ENCODE measurements at regions not wholly inside any gene's neighbourhood (a gene's known extent, or its start where the extent isn't known, plus 50 kb on each side); places are given as distances from the start of the nearest gene placed in this dataset.

DNA sequence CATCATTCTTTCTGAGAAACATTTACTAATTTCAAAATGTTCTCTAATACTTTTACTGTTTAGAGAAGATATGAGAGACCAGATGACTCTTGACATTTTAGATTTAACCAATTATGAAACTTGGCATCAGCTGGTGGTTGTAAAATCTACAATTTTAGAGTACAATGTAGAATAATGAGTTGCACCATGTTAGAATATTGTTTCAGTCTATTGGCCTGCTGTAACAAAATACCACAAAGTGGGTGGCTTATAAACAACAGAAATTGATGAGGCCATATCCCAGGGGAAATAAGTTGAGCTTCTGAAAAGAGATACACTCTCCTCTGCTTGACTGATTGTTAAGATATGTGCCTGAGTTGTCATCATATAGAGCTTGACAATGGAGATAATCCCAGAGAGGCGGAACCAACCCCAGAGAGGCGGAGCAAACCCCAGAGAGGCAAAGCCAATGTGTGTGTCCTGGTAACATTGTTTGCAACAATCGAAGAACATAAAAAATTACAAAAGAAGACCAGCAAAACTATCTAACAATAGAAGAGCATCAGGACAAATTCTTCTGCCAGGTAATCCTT is 373.0 kb upstream of the SLITRK1 start:
- DNase-seq: no peak

- no peak for DNase-seq
These were observed 367.2 kb upstream of the SLITRK1 start for GRCh38 chr13:84249463-84249862.

DNA sequence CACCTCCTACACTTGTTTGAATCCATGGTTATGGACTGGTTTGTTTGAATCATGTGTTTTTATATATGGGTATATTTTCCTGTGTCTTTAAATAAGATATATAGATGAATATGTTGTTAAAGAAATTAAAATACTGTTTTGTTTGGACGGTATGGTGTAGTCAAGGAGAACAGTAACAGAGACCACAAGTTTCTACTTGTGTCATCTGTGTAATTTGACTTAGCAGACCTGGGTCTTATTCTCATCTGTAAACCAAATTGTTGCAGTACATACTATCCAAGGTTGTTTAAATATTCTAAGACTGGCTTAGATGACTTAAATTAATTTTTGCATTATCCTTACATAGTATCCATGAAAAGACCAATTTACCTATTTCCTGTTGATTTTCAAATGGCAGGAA is 361.1 kb upstream of the SLITRK1 start:
- DNase-seq: no peak

- no peak for DNase-seq
These were observed 356.8 kb upstream of the SLITRK1 start for GRCh38 chr13:84239032-84239431.

DNA sequence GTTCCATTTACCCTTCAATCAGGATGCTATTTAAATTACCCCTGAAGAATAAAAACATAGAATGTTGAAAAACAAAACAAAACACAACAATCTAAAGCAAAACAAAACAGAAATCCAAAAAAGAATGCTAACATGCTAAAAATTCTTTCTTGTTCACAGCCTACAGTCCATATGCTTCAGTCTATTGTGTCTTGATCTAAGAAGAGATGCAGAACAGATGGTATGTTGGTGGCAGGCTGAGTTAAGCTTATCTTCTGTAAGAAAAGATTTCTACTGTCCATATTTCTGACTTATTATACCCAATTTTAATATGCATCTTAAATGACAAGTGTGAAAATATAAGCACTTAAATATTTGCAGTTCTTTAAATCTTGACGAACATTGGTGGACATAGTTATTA is 356.1 kb upstream of the SLITRK1 start:
- no peak for DNase-seq

DNA sequence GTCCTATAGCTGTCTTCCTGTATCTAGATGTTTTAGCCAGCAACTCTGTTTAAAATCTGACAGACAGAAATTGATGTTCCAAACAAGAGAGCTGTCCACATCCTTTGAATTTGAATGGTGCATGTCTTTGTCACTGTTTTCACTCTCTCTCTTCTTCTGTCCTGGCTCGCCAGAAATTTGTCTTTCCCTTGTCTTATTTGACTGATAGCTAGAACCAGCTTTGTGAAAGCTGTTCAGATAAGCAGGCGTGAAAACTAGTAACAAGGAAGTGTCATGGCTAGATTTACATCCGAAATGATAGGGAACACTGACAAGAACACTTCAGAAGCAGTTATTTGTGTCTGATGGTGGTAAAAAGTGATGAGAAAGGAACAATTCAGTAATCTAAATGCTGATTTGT is 354.9 kb upstream of the SLITRK1 start:
- no peak for DNase-seq

DNA sequence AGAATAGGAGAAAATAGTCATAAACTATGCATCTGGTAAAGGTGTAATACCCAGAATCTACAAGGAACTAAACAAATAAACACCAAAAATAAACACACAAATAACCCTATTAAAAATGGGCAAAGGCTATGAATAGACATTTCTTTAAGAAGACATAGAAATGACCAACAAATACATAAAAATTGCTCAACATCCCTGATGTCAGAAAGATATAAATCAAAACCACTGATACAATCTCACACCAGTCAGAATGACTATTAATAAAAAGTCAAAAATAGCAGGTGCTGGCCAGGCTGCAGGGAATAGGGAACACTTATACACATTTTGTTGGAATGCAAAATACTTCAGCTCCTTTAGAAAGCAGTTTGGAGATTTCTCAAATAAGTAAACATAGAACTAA is 352.1 kb upstream of the SLITRK1 start:
- no peak for DNase-seq

- DNase-seq: no peak
These were observed 348.3 kb upstream of the SLITRK1 start for GRCh38 chr13:84230568-84230967.

DNA sequence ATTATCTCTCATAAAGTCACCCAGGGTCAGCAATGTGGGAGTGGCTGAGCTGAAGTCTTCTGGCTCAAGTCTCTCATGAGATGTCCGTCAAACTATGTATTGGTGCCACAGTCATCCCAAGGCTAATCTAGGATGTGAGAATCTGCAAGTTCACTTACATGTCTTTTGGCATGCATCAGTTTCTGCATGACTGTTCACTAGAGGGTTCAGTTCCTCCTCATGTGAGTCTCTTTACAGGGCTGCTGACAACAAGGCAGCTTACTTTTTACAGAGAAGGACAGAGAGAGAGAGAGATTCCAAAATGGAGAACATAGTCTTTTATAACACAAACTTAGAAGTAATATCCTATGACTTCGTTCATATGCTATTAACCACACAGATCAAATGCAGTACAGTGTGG is 328.8 kb upstream of the SLITRK1 start:
- no peak for DNase-seq

GRCh38 chr13:84208246-84208910 is 326.1 kb upstream of the SLITRK1 start:
- DNase-seq: no peak

GRCh38 chr13:84207509-84207908 is 325.2 kb upstream of the SLITRK1 start:
- DNase-seq: no peak

GRCh38 chr13:84200971-84201370 is 318.7 kb upstream of the SLITRK1 start:
- no peak for DNase-seq

- no peak for DNase-seq
These were observed 309.9 kb upstream of the SLITRK1 start for GRCh38 chr13:84192125-84192524.

DNA sequence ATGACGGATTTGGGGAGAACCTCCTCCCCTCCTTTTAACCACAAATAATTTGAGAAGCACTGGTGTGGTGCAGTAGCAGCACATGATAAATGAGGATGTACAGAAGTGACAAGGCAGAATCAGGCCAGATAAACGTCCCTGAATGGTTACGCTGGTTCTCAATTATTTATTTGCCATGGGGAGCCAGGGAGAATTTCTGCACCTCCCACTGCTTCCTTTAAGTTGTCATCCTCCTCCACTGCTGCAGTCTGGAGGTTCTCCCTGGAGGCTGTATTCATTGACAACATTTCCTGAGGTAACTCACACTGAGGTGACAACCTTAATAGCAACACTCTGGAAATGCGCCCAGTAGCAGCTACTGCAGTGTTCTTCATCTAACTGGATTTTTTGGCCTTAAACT is 308.9 kb upstream of the SLITRK1 start:
- no peak for DNase-seq

GRCh38 chr13:84187626-84188025 is 305.4 kb upstream of the SLITRK1 start:
- DNase-seq: no peak

DNA sequence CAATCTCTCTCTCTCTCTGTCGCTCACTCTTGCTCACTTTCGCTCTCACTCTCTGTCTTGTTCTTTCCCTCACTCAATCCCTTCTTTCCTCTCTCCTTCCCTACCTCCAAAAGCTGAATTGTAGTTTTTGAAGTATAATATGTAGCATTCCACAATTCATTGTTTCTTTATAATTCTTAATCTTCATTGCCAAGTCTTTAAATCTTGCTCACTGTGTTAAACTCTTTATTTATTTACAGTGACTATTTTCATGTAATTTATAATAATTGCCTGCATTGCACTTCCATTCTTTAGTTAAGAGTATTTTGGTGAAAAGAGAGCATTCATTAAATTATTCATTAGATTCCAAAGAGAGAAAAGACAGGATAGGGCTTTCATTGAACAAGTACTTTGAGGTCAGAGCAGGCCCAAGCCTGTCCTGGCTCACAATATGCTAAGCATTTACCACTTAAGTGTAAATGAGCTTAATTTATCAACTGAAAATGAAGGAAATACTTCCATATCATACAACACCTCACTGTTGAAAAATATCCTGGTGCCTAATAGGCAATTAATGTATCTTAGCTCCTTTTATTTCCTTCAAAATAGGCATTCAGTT is 257.4 kb upstream of the SLITRK1 start:
- no peak for DNase-seq

GRCh38 chr13:84137292-84137691 is 255.0 kb upstream of the SLITRK1 start:
- no peak for DNase-seq

DNA sequence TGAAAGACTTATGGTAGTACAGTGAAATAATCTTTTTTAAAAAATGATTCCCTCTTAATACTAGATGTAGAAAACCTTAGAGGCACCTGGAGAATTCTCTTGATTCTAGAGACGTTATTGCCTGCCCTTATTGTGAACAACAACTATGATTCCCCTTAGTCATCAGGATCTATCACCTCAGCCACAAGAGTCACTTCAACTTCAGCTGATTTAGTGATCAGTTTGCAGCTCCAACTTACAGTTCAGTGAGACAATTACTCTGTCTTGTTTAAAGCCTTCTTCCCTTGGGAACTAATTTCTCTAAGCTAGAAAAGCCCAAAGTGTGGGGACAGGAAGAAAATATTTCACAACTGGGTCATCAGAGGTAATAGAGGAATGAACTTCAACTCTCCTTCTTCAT is 254.3 kb upstream of the SLITRK1 start:
- DNase-seq: no peak

DNA sequence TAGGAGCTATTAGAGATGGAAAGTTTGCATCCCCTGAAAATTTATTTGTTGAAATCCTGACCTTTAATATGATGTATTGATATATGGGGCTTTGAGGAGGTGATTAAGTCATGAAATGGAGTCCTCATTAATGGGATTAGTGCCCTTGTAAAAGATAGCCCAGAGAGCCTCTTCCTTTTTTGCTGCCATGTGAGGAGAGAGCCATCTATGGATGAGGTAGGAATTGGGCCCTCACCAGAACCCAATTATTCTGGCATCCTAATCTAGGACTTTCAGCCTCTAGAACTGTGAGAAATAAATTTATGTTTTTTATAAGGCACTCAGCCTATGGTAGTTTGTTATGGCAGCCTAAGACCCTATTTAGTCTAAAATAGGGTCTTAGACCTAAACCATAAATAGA is 250.2 kb upstream of the SLITRK1 start:
- DNase-seq: no peak

DNA sequence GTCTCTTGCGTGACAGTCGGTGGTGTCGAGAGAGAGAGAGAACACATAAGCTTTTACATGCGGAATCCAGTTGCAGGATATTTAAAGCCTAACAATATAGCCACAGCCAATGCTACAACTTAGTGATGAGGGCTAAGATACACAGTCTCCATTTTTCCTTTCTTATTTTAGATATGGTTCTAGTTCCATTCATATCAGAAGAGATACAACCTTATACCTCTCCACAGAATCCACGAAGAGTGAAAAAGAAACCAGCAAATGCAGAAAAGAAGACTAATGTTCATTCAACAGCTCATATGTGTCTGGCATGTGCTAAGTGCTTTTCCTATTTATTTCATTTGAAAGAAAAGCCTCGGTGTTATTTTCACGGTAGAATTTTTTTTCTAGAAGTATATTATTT is 249.0 kb upstream of the SLITRK1 start:
- DNase-seq: no peak

DNA sequence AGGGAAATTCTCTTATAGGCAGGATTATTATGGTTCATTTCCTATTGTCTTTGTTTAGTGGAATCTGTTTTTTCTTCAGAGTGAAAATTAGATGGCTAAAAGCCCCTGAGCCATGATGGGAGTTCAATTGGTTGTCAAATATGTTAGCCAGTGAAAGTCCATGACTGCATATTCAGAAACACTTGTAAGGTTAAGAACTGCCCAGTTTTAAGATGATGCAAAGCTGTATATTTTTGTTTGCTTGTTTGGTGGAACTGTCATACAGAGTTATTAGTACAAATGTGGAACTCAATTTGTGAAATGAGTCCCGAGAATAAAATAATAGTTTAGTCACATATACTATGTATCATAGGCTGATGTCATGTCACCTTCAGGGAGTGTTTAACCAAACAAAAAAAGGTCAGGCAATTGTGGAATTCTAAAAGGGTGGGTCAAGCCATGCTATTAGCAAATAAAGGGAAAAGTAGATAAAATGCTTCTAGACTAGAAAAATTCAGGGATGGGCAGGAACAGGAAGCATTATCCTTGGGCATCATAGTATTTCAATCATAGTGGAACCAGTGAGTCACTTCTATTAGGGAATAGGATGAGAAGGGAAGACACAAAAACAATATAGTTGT is 248.3 kb upstream of the SLITRK1 start:
- no peak for DNase-seq

GRCh38 chr13:84129966-84130365 is 247.7 kb upstream of the SLITRK1 start:
- no peak for DNase-seq

DNA sequence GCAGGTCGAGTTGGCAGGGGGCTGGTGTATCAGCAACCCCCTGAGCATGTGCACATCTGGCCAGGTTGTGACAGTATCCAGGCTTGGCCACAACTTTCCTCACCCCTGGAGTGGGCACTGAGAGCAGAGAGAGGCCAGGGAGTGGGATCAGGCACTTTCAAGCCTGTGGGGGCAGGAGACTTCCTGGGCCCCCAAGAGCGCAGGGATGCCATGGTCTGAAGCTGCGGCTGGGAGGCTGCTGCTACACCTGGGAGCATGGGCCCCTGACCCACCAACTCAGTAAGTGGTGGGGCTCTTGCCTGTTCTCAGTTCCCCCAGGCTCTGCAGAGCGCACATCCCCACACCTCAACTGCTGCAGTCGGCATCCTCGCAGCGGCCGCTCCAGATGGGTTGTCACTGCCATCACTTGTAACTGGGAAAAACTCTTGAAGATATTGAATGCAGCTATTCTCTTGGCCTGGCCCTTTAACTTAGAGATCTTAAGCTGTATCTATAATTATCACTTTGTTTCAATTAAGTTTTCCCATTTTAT is 245.4 kb upstream of the SLITRK1 start:
- no peak for DNase-seq

DNA sequence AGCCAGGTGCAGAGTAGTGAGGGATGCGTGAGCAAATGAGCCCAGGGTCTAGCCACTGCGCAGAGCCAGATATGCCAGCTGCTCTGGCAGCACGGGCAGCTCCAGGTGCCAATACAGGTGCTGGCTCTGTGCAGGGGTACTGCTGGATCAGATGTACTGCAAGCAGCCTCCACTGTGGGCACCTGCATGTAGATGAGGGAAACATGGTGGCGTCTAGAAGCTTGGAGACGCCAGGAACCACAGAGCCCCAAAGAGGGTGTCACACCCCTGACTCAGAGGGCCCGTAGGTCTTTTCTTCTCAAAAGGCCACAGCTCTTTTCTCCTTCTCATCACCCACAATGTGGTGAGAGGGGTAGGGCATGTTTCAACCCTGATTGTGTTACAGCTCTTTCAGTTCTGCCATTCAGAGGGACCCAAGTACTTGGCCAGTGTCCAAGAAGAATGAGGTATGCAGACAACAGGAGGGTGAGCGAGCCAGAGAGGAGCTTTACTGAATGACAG is 244.4 kb upstream of the SLITRK1 start:
- no peak for DNase-seq
